Caki2 (cell line): ENCODE measurements at regions not wholly inside any gene's neighbourhood (a gene's known extent, or its start where the extent isn't known, plus 50 kb on each side); places are given as distances from the start of the nearest gene placed in this dataset.

ENCODE experiments used
- DNase-seq: peaks from one replicate; pipeline ENCODE4 v3.0.0-alpha.2; 2015; ENCODE audit warnings: low read depth
- in situ Hi-C: cut with HindIII; loops from 2 replicates; pipeline ENCODE4 v1.10.0; 2016; ENCODE audit warnings: low sequenced_read_pairs, low pct_unique_long_range_greater_than_20kb, mixed read lengths

GRCh38 chr17:77464988-77465357 lies 324.2 kb downstream of the SEC14L1 start:
- in situ Hi-C loops: no loop called here
- no peak for DNase-seq

DNA sequence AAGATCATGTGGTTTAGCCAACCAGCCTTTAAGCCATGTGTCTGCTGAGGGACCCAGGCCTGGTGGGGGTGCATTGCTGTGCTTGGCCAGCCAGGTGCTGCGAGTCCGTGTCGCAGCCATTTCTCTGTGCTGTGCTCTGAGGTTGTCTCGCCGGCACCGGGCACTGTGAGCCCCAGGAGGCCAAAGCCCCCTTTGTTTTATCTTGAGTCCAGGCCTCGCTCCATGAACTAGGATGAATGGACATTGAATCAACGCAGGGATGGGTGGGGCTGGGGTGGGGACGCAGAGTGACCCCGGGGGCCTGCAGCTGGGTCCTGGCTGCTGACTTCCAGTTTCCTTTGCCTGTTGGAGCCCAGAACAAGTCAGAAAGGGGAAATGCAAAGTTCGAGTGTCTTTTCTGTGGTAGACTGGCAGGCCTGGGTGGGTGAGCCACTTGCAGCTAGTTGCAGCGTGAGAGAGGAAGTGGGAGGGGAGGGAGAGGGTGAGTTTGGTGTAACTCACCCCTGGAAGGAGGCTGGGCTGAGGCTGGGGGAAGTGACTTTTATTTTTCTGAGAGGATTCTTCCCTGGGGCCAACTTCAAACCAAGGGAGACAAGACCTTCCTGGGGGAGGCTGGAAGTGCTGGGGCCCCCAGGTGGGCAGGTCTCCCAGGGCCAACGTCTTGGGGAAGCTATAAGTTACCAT lies 324.7 kb downstream of the SEC14L1 start:
- no peak for DNase-seq
- in situ Hi-C loops: no loop called here

GRCh38 chr17:77466140-77466539 lies 325.4 kb downstream of the SEC14L1 start:
- in situ Hi-C loops: no loop called here
- DNase-seq: no peak

GRCh38 chr17:77466596-77467223 lies 325.9 kb downstream of the SEC14L1 start:
- DNase-seq: no peak
- in situ Hi-C loops: no loop called here

DNA sequence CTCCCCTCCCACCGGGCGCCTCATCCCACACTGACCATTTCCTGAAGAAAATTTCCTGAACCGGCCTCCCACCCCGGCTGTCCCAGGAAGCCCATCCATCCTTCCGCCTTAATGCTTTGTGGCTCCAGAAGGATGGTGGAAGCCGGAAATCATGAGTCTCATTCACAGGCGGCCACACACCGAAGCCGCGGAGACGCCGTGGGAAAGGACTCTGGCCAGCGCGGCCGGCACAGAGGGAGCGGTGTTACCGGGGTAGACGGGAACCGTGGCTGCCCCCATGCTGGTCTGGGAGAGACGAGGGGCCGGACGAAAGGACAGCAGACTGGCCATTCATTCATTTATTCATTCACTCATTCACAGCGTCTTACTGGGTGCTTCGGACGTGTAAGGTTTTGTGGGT lies 326.8 kb downstream of the SEC14L1 start:
- in situ Hi-C loops: no loop called here
- DNase-seq: no peak

- in situ Hi-C loops: no loop called here
- DNase-seq: no peak
Measured at GRCh38 chr17:77468897-77469296, 328.1 kb downstream of the SEC14L1 start.

- in situ Hi-C loops: no loop called here
- DNase-seq: no peak
Measured at GRCh38 chr17:77470330-77470786, 329.6 kb downstream of the SEC14L1 start.

- in situ Hi-C loops: no loop called here
- no peak for DNase-seq
Measured at GRCh38 chr17:77470800-77471733, 330.3 kb downstream of the SEC14L1 start.

- no peak for DNase-seq
- in situ Hi-C loops: no loop called here
Measured at GRCh38 chr17:77471984-77472461, 331.3 kb downstream of the SEC14L1 start.

GRCh38 chr17:77472468-77473310 lies 331.9 kb downstream of the SEC14L1 start:
- no peak for DNase-seq
- in situ Hi-C loops: no loop called here

DNA sequence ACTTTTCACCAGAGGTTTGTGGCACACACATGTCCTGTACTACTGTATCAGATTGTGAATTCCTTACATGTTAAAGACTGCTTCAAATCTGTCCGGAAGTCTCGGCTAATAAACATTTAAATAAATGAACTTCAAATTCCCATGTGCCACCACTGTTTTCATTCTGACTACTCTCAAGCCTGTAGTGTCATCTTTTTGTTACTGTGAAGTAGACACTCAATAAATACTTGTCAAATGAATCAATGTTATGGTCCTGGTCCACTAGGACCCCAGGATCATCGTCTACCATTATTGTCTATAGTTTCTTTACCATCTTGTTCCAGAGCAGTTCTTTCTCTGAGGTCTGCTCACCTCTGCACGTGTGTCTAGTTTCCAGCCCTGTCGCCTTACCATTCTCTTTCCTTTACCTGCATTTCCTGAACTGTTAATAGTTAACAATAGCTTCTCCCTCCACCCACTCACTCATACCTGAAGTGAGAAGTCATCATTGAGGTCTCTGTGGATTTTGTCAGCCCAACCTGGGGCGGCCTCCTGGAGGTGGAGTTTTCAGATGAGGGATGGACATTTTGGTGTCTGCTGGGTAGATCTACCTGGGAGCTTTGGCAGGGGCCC lies 333.0 kb downstream of the SEC14L1 start:
- DNase-seq: no peak
- in situ Hi-C loops: no loop called here

- no peak for DNase-seq
Measured at GRCh38 chr17:77474292-77474988, 333.7 kb downstream of the SEC14L1 start.

DNA sequence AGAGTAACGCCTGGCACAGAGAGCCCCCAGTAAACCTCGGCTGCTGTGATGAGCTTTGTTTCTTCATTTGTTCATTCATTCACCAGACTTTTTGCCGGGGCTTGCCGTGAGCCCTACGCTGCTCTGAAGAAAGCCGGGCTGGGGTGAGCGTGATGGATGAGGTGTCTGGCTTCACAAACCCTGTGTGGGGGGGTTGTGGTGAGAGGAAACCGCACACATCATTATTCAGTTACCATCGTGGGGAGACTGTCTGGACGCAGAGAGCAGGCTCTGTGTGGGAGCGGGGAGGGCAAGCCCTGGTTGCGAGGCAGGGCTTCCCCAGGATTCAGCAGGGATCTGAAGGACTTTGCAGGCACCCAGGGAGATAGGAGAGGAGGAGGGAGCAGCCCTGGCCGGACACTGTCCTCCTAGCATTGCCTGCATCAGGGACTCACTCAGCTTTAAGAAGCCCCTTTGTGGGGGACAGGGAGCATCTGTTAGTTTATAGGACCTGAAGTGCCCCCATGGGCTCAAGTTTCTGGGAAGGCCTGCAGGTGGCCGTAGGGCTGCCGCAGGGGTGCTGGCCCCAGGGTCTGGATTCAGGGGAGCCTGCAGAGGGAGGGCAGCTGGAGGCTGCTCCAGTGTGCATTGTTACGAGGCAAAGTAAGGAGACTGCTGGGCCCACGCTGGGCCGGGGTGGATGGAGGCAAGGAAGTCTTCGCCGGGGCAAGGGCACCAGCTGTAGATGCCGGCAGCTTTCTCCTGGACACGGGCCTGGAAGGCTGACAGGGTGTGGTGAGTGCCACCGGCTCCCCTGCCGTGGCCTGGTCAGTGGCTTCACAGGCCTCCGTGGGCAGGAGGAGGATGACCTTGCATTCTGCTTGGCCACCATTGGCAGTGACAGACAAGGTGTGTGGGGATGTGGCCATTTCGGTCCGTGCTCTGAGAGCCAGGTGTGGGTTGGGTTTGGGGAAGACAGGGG lies 334.5 kb downstream of the SEC14L1 start:
- DNase-seq: no peak
- in situ Hi-C loops: no loop called here

More at GRCh38 chr17:77474292-77474988, 333.7 kb downstream of the SEC14L1 start:
- in situ Hi-C loops: no loop called here

DNA sequence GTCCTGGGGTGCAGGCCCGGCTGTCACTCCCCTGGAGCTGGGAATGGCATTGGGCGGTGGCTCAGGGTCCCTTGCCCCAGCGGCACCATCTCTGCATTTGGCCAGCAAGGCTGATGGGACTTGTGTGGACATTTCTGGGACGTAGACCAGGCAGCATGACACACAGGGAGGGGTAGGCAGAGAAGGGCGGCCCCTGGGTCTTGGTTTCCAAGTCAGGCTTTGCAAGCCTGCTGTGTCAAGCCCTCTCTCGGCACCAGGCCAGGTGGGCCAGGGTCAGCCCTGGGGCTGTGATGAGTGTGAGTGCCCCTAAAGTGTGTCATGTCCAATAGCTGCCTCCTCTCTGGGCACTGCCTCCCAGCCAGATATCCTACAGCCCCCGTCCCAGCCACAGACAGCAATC lies 335.2 kb downstream of the SEC14L1 start:
- in situ Hi-C loops: no loop called here
- no peak for DNase-seq

DNA sequence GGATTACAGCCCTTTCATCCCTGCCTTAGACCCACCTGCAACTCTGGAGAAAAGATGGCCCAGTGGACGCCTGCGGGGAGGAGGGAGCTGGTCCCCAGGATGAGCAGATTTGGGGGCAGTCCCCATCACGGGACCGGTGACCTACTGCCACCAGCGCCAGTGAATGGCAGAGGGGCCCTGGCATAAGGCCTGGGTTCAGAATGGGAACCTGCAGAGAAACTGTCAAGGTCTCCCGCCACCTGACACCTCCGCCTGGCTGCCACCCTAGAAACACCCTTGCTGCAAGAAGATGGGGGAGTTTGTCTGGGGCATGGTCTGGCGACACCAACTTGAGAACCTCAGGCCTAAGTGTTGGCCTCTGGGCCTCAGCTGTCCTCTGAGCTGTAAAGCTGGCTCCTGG lies 335.7 kb downstream of the SEC14L1 start:
- no peak for DNase-seq
- in situ Hi-C loops: no loop called here
